HepG2 (cell line): ENCODE measurements at regions not wholly inside any gene's neighbourhood (a gene's known extent, or its start where the extent isn't known, plus 50 kb on each side); places are given as distances from the start of the nearest gene placed in this dataset.

Experiments
- AGO2 ChIP-seq: fragments of 200-400 bp; formaldehyde crosslinking; optimal IDR thresholded peaks from 2 replicates; pipeline ENCODE3; 2017; ENCODE audit warnings: mild to moderate bottlenecking, low read depth, low read length, moderate library complexity
- HMG20B ChIP-seq: conservative IDR thresholded peaks from 2 replicates; pipeline ENCODE4 v1.6.1; 2016; ENCODE audit warnings: missing genetic modification reagents, missing compliant biosample characterization
- KAT2B ChIP-seq: fragments of 150-350 bp; IDR thresholded peaks from 2 replicates; pipeline ENCODE4 v1.6.1; 2014; ENCODE audit warnings: low read depth, low read length, borderline replicate concordance
- MAF1 ChIP-seq: sonication (generic); formaldehyde crosslinking; IDR thresholded peaks from 2 replicates; pipeline ENCODE4 v1.5.0; 2020; ENCODE audit warnings: missing genetic modification reagents, borderline replicate concordance
- MXD4 ChIP-seq: IDR thresholded peaks from 2 replicates; pipeline ENCODE4 v1.6.1; 2016; ENCODE audit warnings: mild to moderate bottlenecking, missing biosample characterization, missing genetic modification reagents
- NFYB ChIP-seq: sonication (generic); formaldehyde crosslinking; IDR thresholded peaks from 2 replicates; pipeline ENCODE4 v1.4.0; 2020; ENCODE audit warnings: missing genetic modification reagents
- PRPF4 ChIP-seq: fragments of 200-400 bp; formaldehyde crosslinking; IDR thresholded peaks from 2 replicates; pipeline ENCODE4 v1.6.1; 2016; ENCODE audit warnings: low read length, low read depth; ENCODE audit not compliant: poor library complexity, severe bottlenecking
- RAD21 ChIP-seq: fragments of 450-650 bp; formaldehyde crosslinking; IDR thresholded peaks from 2 replicates; pipeline ENCODE4 v1.5.0; 2020; ENCODE audit warnings: mild to moderate bottlenecking
- SMARCE1 ChIP-seq: fragments of 450-650 bp; IDR thresholded peaks from 2 replicates; pipeline ENCODE4 v1.6.1; 2017; ENCODE audit warnings: borderline replicate concordance
- TCF7L2 ChIP-seq: IDR thresholded peaks from 2 replicates; pipeline ENCODE4 v1.6.1; 2011; ENCODE audit warnings: mild to moderate bottlenecking, low read depth, low read length, moderate library complexity
- ZFP41 ChIP-seq: sonication (generic); formaldehyde crosslinking; IDR thresholded peaks from 2 replicates; pipeline ENCODE4 v1.4.0; 2020; ENCODE audit warnings: mild to moderate bottlenecking, missing genetic modification reagents, borderline replicate concordance
- ZNF331 ChIP-seq: sonication (generic); formaldehyde crosslinking; IDR thresholded peaks from 2 replicates; pipeline ENCODE4 v1.4.0; 2020; ENCODE audit warnings: missing genetic modification reagents
- ZNF558 ChIP-seq: sonication (generic); formaldehyde crosslinking; IDR thresholded peaks from 2 replicates; pipeline ENCODE4 v1.9.0; 2022; ENCODE audit warnings: mild to moderate bottlenecking, missing genetic modification reagents, borderline replicate concordance
- ZNF614 ChIP-seq: IDR thresholded peaks from 2 replicates; pipeline ENCODE4 v1.6.1; 2018; ENCODE audit warnings: missing biosample characterization, missing genetic modification reagents, inconsistent platforms, borderline replicate concordance
- ZNF652 ChIP-seq: IDR thresholded peaks from 2 replicates; pipeline ENCODE4 v1.6.1; 2016; ENCODE audit warnings: low read depth, borderline replicate concordance
- ZNF768 ChIP-seq: sonication (generic); formaldehyde crosslinking; IDR thresholded peaks from 2 replicates; pipeline ENCODE4 v1.4.0; 2020; ENCODE audit warnings: missing genetic modification reagents
- TF ChIP-seq, protein P1 (sequence below): sonication (generic); formaldehyde crosslinking; IDR thresholded peaks from 2 replicates; pipeline ENCODE4 v1.4.0; 2020; ENCODE audit warnings: low read depth, missing genetic modification reagents
- TF ChIP-seq, protein P2 (sequence below): sonication (generic); formaldehyde crosslinking; IDR thresholded peaks from 2 replicates; pipeline ENCODE4 v1.4.0; 2020; ENCODE audit warnings: missing genetic modification reagents
- TF ChIP-seq, protein P3 (sequence below): sonication (generic); formaldehyde crosslinking; IDR thresholded peaks from 2 replicates; pipeline ENCODE4 v1.8.0; 2022; ENCODE audit warnings: low read depth, missing genetic modification reagents
- TF ChIP-seq, protein P4 (sequence below): fragments of 450-650 bp; IDR thresholded peaks from 2 replicates; pipeline ENCODE4 v1.6.1; 2017

DNA sequence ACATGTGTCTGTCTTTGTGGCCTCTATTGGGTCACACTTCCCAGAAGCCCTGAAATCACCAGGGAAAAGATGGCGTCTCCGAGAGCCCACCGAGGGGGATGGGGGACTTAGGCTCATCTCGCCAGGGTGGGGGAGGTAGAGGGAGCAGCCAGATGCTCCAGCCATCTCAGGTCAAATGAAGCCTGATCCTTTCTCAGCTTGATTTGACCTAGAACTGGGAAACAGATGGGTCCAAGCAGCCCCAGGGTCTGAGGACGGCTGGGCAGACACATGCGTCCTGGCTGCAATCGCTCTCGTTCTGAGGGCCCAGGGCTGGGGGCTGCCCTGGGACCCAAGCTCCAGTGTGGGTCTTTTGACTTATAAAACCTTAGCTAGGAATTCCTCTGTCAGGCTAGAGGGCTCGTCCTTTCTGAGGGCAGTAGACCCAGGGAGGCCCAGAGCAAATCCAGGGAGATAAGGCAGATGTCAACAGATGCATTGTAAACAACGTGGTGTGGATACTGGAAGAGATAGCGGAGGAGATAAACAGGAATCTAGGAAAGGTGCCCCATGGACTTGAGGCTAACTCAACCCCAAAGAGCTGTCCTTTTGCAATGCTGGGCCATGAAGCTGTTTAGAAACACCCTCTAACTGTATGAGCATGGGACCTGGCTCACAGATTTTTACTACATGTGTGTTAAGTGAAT is 127.7 kb downstream of the MYCN start (continued):
- TF ChIP-seq ZFP41 = no peak
- TF ChIP-seq NFYB (CRISPR knock-in tag) = no peak
- TF ChIP-seq ZNF558 (CRISPR knock-in tag) = no peak
- no peak for TF ChIP-seq ZNF652 (CRISPR knock-in tag)
- no peak for TF ChIP-seq KAT2B
- peak; percentile 30; the same call in 1 of the 2 replicates for TF ChIP-seq ZNF768 (CRISPR knock-in tag)
- no peak for TF ChIP-seq MXD4 (CRISPR knock-in tag)
- TF ChIP-seq HMG20B (CRISPR knock-in tag) = peak; percentile 74
- TF ChIP-seq TCF7L2 = no peak
- TF ChIP-seq, protein P1, sequence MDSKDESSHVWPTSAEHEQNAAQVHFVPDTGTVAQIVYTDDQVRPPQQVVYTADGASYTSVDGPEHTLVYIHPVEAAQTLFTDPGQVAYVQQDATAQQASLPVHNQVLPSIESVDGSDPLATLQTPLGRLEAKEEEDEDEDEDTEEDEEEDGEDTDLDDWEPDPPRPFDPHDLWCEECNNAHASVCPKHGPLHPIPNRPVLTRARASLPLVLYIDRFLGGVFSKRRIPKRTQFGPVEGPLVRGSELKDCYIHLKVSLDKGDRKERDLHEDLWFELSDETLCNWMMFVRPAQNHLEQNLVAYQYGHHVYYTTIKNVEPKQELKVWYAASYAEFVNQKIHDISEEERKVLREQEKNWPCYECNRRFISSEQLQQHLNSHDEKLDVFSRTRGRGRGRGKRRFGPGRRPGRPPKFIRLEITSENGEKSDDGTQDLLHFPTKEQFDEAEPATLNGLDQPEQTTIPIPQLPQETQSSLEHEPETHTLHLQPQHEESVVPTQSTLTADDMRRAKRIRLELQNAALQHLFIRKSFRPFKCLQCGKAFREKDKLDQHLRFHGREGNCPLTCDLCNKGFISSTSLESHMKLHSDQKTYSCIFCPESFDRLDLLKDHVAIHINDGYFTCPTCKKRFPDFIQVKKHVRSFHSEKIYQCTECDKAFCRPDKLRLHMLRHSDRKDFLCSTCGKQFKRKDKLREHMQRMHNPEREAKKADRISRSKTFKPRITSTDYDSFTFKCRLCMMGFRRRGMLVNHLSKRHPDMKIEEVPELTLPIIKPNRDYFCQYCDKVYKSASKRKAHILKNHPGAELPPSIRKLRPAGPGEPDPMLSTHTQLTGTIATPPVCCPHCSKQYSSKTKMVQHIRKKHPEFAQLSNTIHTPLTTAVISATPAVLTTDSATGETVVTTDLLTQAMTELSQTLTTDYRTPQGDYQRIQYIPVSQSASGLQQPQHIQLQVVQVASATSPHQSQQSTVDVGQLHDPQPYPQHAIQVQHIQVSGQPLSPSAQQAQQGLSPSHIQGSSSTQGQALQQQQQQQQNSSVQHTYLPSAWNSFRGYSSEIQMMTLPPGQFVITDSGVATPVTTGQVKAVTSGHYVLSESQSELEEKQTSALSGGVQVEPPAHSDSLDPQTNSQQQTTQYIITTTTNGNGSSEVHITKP (CRISPR knock-in tag) = no peak
- no peak for TF ChIP-seq SMARCE1
- TF ChIP-seq MAF1 (CRISPR knock-in tag) = no peak
- TF ChIP-seq ZNF614 (CRISPR knock-in tag) = no peak
- TF ChIP-seq, protein P2, sequence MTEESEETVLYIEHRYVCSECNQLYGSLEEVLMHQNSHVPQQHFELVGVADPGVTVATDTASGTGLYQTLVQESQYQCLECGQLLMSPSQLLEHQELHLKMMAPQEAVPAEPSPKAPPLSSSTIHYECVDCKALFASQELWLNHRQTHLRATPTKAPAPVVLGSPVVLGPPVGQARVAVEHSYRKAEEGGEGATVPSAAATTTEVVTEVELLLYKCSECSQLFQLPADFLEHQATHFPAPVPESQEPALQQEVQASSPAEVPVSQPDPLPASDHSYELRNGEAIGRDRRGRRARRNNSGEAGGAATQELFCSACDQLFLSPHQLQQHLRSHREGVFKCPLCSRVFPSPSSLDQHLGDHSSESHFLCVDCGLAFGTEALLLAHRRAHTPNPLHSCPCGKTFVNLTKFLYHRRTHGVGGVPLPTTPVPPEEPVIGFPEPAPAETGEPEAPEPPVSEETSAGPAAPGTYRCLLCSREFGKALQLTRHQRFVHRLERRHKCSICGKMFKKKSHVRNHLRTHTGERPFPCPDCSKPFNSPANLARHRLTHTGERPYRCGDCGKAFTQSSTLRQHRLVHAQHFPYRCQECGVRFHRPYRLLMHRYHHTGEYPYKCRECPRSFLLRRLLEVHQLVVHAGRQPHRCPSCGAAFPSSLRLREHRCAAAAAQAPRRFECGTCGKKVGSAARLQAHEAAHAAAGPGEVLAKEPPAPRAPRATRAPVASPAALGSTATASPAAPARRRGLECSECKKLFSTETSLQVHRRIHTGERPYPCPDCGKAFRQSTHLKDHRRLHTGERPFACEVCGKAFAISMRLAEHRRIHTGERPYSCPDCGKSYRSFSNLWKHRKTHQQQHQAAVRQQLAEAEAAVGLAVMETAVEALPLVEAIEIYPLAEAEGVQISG = peak; percentile 56; the same call in 1 of the 2 replicates
- TF ChIP-seq ZNF331 (CRISPR knock-in tag) = peak; percentile 66; the same call in 1 of the 2 replicates
- TF ChIP-seq, protein P3, sequence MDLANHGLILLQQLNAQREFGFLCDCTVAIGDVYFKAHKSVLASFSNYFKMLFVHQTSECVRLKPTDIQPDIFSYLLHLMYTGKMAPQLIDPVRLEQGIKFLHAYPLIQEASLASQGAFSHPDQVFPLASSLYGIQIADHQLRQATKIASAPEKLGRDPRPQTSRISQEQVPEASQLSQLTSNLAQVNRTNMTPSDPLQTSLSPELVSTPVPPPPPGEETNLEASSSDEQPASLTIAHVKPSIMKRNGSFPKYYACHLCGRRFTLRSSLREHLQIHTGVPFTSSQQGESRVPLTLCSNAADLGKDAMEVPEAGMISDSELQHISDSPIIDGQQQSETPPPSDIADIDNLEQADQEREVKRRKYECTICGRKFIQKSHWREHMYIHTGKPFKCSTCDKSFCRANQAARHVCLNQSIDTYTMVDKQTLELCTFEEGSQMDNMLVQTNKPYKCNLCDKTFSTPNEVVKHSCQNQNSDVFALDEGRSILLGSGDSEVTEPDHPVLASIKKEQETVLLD (CRISPR knock-in tag) = no peak
- TF ChIP-seq PRPF4 = no peak
- TF ChIP-seq RAD21 (CRISPR knock-in tag) = no peak
- no peak for TF ChIP-seq AGO2
- TF ChIP-seq, protein P4, sequence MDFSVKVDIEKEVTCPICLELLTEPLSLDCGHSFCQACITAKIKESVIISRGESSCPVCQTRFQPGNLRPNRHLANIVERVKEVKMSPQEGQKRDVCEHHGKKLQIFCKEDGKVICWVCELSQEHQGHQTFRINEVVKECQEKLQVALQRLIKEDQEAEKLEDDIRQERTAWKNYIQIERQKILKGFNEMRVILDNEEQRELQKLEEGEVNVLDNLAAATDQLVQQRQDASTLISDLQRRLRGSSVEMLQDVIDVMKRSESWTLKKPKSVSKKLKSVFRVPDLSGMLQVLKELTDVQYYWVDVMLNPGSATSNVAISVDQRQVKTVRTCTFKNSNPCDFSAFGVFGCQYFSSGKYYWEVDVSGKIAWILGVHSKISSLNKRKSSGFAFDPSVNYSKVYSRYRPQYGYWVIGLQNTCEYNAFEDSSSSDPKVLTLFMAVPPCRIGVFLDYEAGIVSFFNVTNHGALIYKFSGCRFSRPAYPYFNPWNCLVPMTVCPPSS = no peak
